Ascending aorta (tissue), 2 donors: ENCODE measurements at regions not wholly inside any gene's neighbourhood (a gene's known extent, or its start where the extent isn't known, plus 50 kb on each side); places are given as distances from the start of the nearest gene placed in this dataset.

Experiments used
- DNase-seq, 2 donors: peaks; one replicate each; pipeline ENCODE4 v3.0.0-alpha.2; 2019; ENCODE audit warnings: low spot score in 2 of 2
- H3K27ac ChIP-seq, 2 donors: fragments of 200-600 bp; sonication (generic); one replicate each; pipeline ENCODE4 v1.5.1; 2016 to 2017; ENCODE audit warnings: mild to moderate bottlenecking in 1 of 2
- H3K27me3 ChIP-seq: fragments of 200-600 bp; sonication (generic); one replicate; pipeline ENCODE4 v1.5.1; 2017
- H3K36me3 ChIP-seq, 2 donors: fragments of 200-600 bp; sonication (generic); one replicate each; pipeline ENCODE4 v1.5.1; 2016
- H3K4me1 ChIP-seq, 2 donors: fragments of 200-600 bp; sonication (generic); one replicate each; pipeline ENCODE4 v1.5.1; 2016 to 2017; ENCODE audit warnings: mild to moderate bottlenecking in 1 of 2
- H3K4me3 ChIP-seq, 2 donors: fragments of 200-600 bp; sonication (generic); one replicate each; pipeline ENCODE4 v1.5.1; 2016 to 2017; ENCODE audit warnings: mild to moderate bottlenecking in 1 of 2
- H3K9me3 ChIP-seq, 2 donors: fragments of 200-600 bp; sonication (generic); one replicate each; pipeline ENCODE4 v1.5.1; 2016
- intact Hi-C: fragments of 100-400 bp; cut with DNase I; formaldehyde crosslinking; loops from one replicate; pipeline ENCODE4 v1.15.1; 2023
- TF ChIP-seq, protein P1 (sequence below), 3 experiments: fragments of 200-600 bp in 2 of 3; fragments of 450-650 bp in 1 of 3; sonication (generic) in 2 of 3; IDR thresholded peaks; one replicate each; pipeline ENCODE4 v1.5.1; 2016 to 2019; ENCODE audit warnings: antibody characterized with exemption in 3 of 3, mild to moderate bottlenecking in 1 of 3, moderate library complexity in 1 of 3

- TF ChIP-seq, protein P1, sequence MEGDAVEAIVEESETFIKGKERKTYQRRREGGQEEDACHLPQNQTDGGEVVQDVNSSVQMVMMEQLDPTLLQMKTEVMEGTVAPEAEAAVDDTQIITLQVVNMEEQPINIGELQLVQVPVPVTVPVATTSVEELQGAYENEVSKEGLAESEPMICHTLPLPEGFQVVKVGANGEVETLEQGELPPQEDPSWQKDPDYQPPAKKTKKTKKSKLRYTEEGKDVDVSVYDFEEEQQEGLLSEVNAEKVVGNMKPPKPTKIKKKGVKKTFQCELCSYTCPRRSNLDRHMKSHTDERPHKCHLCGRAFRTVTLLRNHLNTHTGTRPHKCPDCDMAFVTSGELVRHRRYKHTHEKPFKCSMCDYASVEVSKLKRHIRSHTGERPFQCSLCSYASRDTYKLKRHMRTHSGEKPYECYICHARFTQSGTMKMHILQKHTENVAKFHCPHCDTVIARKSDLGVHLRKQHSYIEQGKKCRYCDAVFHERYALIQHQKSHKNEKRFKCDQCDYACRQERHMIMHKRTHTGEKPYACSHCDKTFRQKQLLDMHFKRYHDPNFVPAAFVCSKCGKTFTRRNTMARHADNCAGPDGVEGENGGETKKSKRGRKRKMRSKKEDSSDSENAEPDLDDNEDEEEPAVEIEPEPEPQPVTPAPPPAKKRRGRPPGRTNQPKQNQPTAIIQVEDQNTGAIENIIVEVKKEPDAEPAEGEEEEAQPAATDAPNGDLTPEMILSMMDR (IDR thresholded peaks at IDR 0.05): no peak
- Histone ChIP-seq H3K27ac (no peak overlapping the region), H3K4me3 (no peak overlapping the region), H3K36me3 (no peaks in the 10 kb centered on the region), H3K27me3 (no peaks in the 10 kb centered on the region), H3K9me3 (no peaks in the 10 kb centered on the region), H3K4me1 (no peaks in the 10 kb centered on the region)
- intact Hi-C loops: no loop called here
- DNase-seq: no peak
These were observed 961.9 kb downstream of the DIAPH3 start for GRCh38 chr13:59201841-59202240.

DNA sequence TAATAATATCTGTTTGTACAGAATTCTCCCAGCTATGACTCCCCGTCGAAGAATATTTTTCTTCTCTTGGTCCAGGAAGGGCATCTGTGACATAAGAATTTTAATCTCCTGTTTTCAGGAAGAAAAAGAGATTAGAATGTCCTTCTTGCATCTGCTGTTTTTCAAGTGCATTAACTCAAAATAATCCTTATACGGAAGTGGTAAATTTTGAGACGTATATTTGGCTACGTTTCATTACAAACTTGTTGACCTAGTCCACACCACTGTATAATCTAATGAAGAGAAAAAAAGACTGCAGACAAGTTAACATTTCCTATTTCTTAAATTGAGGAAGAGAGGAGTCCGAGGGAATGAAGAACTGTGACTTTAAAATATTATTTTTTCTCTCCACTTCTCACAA is 959.9 kb downstream of the DIAPH3 start:
- intact Hi-C loops: no loop called here
- Histone ChIP-seq H3K27ac (no peak overlapping the region), H3K9me3 (no peaks in the 10 kb centered on the region), H3K4me1 (no peaks in the 10 kb centered on the region), H3K27me3 (no peaks in the 10 kb centered on the region), H3K4me3 (no peak overlapping the region), H3K36me3 (no peaks in the 10 kb centered on the region)
- TF ChIP-seq, protein P1 (IDR thresholded peaks at IDR 0.05): no peak
- DNase-seq: no peak

- DNase-seq: no peak
- no peaks in the 10 kb centered on the region for H3K9me3 ChIP-seq
- no peak overlapping the region for H3K4me3 ChIP-seq
- intact Hi-C loops: no loop called here
- H3K4me1 ChIP-seq: no peaks in the 10 kb centered on the region
- H3K27me3 ChIP-seq: no peaks in the 10 kb centered on the region
- no peaks in the 10 kb centered on the region for H3K36me3 ChIP-seq
- H3K27ac ChIP-seq: no peak overlapping the region
- TF ChIP-seq, protein P1 (IDR thresholded peaks at IDR 0.05): no peak
These were observed 958.2 kb downstream of the DIAPH3 start for GRCh38 chr13:59205501-59205900.

GRCh38 chr13:59208405-59209195 is 955.1 kb downstream of the DIAPH3 start:
- Histone ChIP-seq H3K27me3 (no peaks in the 10 kb centered on the region), H3K36me3 (no peaks in the 10 kb centered on the region), H3K4me3 (no peak overlapping the region), H3K27ac (no peak overlapping the region), H3K4me1 (no peaks in the 10 kb centered on the region), H3K9me3 (no peaks in the 10 kb centered on the region)
- intact Hi-C loops: no loop called here
- no peak for DNase-seq
- TF ChIP-seq, protein P1 (IDR thresholded peaks at IDR 0.05): no peak

GRCh38 chr13:59210543-59210942 is 953.2 kb downstream of the DIAPH3 start:
- H3K9me3 ChIP-seq: no peaks in the 10 kb centered on the region
- H3K27ac ChIP-seq: no peak overlapping the region
- H3K4me1 ChIP-seq: no peaks in the 10 kb centered on the region
- H3K27me3 ChIP-seq: no peaks in the 10 kb centered on the region
- intact Hi-C loops: no loop called here
- no peak overlapping the region for H3K4me3 ChIP-seq
- no peak for DNase-seq
- no peaks in the 10 kb centered on the region for H3K36me3 ChIP-seq
- TF ChIP-seq, protein P1 (IDR thresholded peaks at IDR 0.05): no peak
